HUES64 (cell line): ENCODE measurements at regions not wholly inside any gene's neighbourhood (a gene's known extent, or its start where the extent isn't known, plus 50 kb on each side); places are given as distances from the start of the nearest gene placed in this dataset.

Source experiments
- H3K27ac ChIP-seq: 2 replicates; pipeline ENCODE4 v1.7.0; 2013; ENCODE audit warnings: low read depth, low read length, inconsistent platforms
- H3K27me3 ChIP-seq: 2 replicates; pipeline ENCODE4 v1.6.1; 2013; ENCODE audit warnings: mild to moderate bottlenecking, low read length; ENCODE audit not compliant: insufficient read depth
- H3K36me3 ChIP-seq: 2 replicates; pipeline ENCODE4 v1.6.1; 2013; ENCODE audit warnings: mild to moderate bottlenecking, low read length; ENCODE audit not compliant: insufficient read depth
- H3K4me1 ChIP-seq: 2 replicates; pipeline ENCODE4 v1.6.1; 2013; ENCODE audit warnings: mild to moderate bottlenecking, low read length, moderate library complexity; ENCODE audit not compliant: insufficient read depth
- H3K4me3 ChIP-seq: 2 replicates; pipeline ENCODE4 v1.5.1; 2013; ENCODE audit warnings: mild to moderate bottlenecking, low read length, moderate library complexity
- H3K9ac ChIP-seq: 2 replicates; pipeline ENCODE4 v1.6.1; 2013; ENCODE audit warnings: mild to moderate bottlenecking, low read depth, low read length
- H3K9me3 ChIP-seq: 2 replicates; pipeline ENCODE4 v1.6.1; 2013; ENCODE audit warnings: low read depth, low read length; ENCODE audit not compliant: insufficient read depth
- WGBS: fragments of 150-250, 120-280 bp; methylation state at CpG from one replicate; pipeline ENCODE4 v1.1.7; 2013; ENCODE audit warnings: missing lambda C conversion rate; 5-methylcytosine and 5-hydroxymethylcytosine counted together

DNA sequence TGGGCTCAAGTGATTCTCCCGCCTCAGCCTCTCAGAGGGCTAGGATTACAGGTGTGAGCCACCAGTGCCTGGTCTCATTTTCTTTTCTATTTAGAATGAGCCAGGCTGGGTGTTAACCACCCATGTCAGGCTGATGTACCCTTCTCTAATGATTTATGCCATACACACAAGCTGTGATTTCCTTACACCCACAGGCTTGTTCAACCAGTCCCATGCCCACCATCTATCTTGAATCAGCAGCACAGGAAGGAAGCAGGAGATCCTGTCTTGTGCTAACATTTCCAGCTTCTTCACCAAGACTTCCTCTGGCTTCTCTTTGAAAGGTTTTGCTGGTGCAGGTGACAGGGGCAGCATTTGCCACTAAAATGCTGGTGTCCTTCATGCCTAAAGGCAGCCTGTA, 176.4 kb downstream of the GATA3 start:
- Histone ChIP-seq H3K9ac (no peak overlapping the region), H3K27ac (no peak overlapping the region), H3K9me3 (no peaks in the 10 kb centered on the region), H3K4me1 (no peaks in the 10 kb centered on the region), H3K36me3 (no peaks in the 10 kb centered on the region), H3K27me3 (no peaks in the 10 kb centered on the region), H3K4me3 (no peak overlapping the region)
- WGBS: 92% methylated on average over 1 of the region's 1 CpG

DNA sequence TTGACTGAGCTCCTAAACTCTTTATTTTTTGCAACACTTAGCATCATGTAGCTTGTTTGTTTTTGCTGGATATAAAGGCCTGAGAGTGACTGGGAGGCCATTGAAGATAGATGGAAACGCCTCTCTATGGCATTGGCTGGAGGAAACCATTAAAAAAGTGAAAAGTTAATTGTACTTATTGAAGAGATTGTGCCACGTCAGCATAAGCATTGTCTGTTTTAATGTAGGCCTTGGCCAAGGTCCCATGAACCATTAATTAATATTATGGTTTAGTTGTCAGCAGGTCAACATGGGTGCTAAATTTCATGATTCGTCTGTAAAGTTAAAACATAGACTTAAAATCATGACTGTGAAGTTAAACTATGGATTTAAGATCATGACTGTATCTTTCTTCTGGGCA, 178.6 kb downstream of the GATA3 start:
- Histone ChIP-seq H3K4me1 (no peaks in the 10 kb centered on the region), H3K36me3 (no peaks in the 10 kb centered on the region), H3K4me3 (no peak overlapping the region), H3K9ac (no peak overlapping the region), H3K27ac (no peak overlapping the region), H3K9me3 (no peaks in the 10 kb centered on the region), H3K27me3 (no peaks in the 10 kb centered on the region)
- 93% methylated on average over 3 of the region's 3 CpGs for WGBS

DNA sequence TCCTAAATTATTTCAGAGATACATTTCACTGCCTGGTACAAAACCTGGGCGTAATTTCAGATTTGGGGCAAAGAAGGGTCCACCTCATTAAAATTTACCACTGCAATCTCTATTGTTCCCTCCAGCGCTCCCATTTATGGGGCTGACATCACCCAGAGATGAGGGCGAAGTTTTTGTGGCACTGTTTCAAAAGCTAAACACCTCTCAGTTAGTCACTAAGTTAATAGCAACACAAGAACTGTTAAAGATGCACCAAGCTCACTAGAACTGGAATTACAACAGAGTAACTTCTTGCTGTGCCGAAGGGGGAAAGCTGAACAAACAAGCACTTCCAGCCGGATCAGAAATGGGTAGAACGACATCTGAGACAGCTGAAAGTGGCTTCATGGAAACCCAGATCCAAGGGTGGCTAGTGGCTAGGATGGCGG, 179.4 kb downstream of the GATA3 start:
- no peaks in the 10 kb centered on the region for H3K9me3 ChIP-seq
- no peaks in the 10 kb centered on the region for H3K4me1 ChIP-seq
- no peak overlapping the region for H3K27ac ChIP-seq
- H3K4me3 ChIP-seq: no peak overlapping the region
- 94% methylated on average over 7 of the region's 7 CpGs for WGBS
- H3K27me3 ChIP-seq: no peaks in the 10 kb centered on the region
- no peaks in the 10 kb centered on the region for H3K36me3 ChIP-seq
- H3K9ac ChIP-seq: no peak overlapping the region

DNA sequence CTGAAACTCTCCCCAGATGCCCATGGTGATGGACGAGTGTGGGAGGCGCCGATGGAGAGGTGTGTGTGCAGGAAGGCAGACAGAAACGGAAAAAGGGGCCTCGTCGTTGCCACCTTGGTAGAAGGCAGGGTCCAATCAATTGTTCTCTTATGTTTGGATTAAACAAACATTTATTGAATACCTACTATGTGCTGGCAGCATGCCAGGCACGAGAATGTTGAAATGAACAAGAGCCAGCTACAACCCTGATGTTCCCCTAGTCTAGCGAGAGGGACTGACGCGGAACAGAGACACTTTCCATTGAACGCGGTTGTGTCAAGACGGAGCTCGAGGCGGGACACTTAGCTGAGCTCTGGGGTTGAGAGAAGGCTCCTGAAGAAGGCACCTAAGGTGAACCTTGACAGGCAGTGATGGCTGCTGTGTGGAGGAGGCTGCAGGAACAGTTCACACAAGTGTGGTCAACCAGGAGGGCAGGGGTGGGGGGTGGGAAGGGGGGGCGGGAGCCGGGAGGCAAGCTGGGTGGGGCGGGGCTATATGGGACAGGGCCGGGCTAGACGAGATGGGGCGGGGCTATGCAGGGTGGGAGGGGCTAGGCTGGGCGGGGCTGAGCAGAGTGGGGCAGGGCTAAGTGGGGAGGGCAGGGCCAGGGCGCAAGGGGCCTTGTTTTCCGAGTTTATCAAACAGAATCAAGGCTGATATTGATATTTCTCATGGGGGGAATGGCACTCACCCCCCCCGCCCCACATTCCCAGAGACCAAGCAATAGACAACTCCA, 181.0 kb downstream of the GATA3 start:
- no peaks in the 10 kb centered on the region for H3K27me3 ChIP-seq
- no peak overlapping the region for H3K9ac ChIP-seq
- no peaks in the 10 kb centered on the region for H3K4me1 ChIP-seq
- H3K4me3 ChIP-seq: no peak overlapping the region
- H3K36me3 ChIP-seq: no peaks in the 10 kb centered on the region
- no peak overlapping the region for H3K27ac ChIP-seq
- H3K9me3 ChIP-seq: no peaks in the 10 kb centered on the region
- 95% methylated on average over 21 of the region's 25 CpGs for WGBS

- Histone ChIP-seq H3K9ac (no peak overlapping the region), H3K27ac (no peak overlapping the region), H3K27me3 (no peaks in the 10 kb centered on the region), H3K36me3 (no peaks in the 10 kb centered on the region), H3K9me3 (no peaks in the 10 kb centered on the region), H3K4me3 (no peak overlapping the region), H3K4me1 (no peaks in the 10 kb centered on the region)
- WGBS: 95% methylated on average over 7 of the region's 7 CpGs
Measured at GRCh38 chr10:8238986-8239385, 184.5 kb downstream of the GATA3 start.

DNA sequence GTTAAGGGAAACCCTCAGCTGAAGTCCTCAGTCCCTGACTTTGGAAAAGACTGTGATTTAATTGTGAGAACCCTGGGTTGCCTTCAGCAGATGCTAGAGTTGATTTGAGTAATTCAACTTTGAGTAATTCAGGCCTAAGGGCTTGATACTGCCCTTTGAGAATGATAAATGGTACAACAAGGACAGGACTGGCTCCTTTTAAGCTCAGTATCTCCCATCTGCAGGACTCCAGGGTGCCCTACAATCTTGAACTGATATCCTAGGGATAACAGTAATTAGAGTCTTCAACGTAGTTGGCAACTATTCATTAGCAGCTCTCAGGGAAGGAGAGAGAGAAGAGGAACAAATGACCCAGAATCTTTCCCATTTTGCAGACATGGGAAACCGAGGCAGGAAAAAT, 186.4 kb downstream of the GATA3 start:
- H3K4me3 ChIP-seq: no peak overlapping the region
- H3K9me3 ChIP-seq: no peaks in the 10 kb centered on the region
- H3K9ac ChIP-seq: no peak overlapping the region
- H3K36me3 ChIP-seq: no peaks in the 10 kb centered on the region
- H3K4me1 ChIP-seq: no peaks in the 10 kb centered on the region
- H3K27ac ChIP-seq: no peak overlapping the region
- WGBS: 89% methylated on average over 2 of the region's 2 CpGs
- H3K27me3 ChIP-seq: no peaks in the 10 kb centered on the region

DNA sequence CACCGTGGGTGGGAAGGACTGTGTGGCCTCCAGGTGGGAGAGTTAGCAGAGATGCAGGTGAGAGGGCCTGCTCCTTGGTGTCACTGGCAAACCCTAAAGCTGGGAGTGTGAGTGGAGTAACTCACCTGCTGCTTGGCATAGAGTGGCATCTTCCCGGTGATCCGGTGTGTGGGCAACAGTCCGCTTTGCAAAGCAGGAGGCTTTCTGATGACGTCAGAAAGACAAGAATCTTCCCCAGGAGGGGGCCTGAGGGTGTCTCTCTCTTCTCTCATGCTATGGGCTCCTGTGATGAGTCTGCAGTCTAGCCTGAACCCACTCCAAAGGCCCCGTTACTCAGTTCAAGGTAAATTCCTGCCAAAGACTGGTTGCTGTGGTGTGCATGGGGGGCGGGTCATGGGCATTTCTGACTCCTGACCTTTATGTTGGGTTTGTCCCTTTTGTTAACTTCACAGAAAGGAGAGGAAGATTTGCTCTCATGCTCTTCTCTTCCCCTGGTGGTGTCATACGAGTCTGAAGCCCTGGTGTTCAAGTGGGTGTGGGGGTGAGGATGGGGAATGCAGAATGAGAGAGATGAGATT, 187.9 kb downstream of the GATA3 start:
- no peak overlapping the region for H3K4me3 ChIP-seq
- H3K9me3 ChIP-seq: peaks cover 8% of the 10 kb centered on the region
- no peak overlapping the region for H3K9ac ChIP-seq
- H3K27ac ChIP-seq: no peak overlapping the region
- H3K36me3 ChIP-seq: no peaks in the 10 kb centered on the region
- no peaks in the 10 kb centered on the region for H3K4me1 ChIP-seq
- no peaks in the 10 kb centered on the region for H3K27me3 ChIP-seq
- 91% methylated on average over 7 of the region's 8 CpGs for WGBS

DNA sequence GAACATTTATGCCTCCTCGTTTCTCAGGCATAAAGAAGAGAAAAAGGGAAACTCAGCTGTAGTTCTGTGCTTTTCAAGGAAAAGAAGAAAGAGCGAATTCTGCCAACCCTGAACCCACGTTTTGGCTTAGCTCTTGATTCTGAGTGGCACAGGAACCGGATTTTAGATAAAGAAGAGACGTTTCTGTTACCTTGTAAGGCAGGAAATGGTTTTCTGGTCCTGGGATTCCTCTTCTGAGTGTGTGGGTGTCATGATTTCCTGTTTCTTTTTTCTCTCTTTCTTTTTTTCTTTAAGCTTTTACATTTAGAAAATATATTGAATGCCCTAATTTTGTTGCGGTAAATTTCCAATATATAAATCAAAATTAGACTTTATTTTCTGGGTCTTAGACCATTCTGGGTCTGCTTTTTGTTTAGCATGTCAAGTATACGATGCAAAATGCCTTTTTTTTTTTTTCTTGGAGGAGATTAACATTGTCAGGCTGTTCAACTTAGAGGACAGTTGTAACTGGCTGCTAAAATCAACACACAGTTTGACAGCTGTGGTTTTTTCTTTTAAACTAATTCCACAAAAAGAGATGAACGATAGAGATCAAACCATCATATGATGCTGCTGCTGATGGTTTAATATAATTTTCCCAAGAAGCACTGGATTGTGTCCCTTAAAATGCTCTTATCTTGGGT, 190.8 kb downstream of the GATA3 start:
- Histone ChIP-seq H3K27me3 (no peaks in the 10 kb centered on the region), H3K36me3 (no peaks in the 10 kb centered on the region), H3K4me1 (no peaks in the 10 kb centered on the region), H3K9ac (no peak overlapping the region), H3K27ac (no peak overlapping the region), H3K4me3 (no peak overlapping the region), H3K9me3 (peaks cover 8% of the 10 kb centered on the region)
- WGBS: 87% methylated on average over 7 of the region's 8 CpGs

GRCh38 chr10:8245814-8246142, 191.3 kb downstream of the GATA3 start:
- 91% methylated on average over 3 of the region's 3 CpGs for WGBS
- H3K4me3 ChIP-seq: no peak overlapping the region
- H3K9ac ChIP-seq: no peak overlapping the region
- H3K27me3 ChIP-seq: no peaks in the 10 kb centered on the region
- H3K36me3 ChIP-seq: no peaks in the 10 kb centered on the region
- H3K9me3 ChIP-seq: peaks cover 8% of the 10 kb centered on the region
- no peaks in the 10 kb centered on the region for H3K4me1 ChIP-seq
- no peak overlapping the region for H3K27ac ChIP-seq

DNA sequence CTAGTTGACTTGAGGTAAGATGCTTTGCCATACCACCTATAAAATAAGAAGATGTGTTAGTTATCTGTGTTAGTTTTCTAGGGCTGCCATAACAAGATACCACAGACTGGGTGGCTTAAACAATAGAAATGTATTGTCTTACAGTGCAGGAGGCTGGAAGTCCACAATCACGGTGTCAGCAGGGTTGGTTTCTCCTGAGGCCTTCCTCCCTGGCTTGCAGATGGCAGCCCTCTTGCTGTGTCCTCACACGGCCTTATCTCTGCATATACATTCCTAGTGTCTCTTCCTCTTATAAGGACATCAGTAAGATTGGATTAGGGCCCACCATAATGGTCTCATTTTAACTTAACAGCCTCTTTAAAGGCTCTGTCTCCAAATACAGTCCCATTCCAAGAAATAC, 192.1 kb downstream of the GATA3 start:
- no peaks in the 10 kb centered on the region for H3K27me3 ChIP-seq
- no peak overlapping the region for H3K27ac ChIP-seq
- no peaks in the 10 kb centered on the region for H3K4me1 ChIP-seq
- H3K4me3 ChIP-seq: no peak overlapping the region
- H3K9me3 ChIP-seq: peaks cover 8% of the 10 kb centered on the region
- H3K9ac ChIP-seq: no peak overlapping the region
- WGBS: 92% methylated on average over 2 of the region's 2 CpGs
- no peaks in the 10 kb centered on the region for H3K36me3 ChIP-seq

DNA sequence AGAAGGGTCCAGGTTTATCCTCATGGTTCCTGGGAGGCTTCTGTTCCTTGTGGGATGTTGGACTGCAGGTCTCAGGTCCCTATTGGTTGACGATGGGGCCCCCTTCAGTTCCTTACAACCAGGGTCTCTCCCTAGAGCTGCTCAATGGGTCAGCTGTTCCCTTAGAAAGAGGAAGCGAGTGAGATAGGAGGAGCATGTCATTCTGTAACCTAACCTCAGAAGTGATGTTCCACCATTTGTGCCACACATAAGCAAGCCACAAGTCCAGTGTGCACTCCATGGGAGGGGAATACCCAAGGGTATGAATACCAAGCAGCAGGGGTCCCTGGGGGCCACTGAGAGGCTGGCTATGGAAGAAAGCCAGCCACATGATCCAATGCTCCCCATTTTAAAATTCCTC, 192.7 kb downstream of the GATA3 start:
- 100% methylated on average over 2 of the region's 2 CpGs for WGBS
- H3K27me3 ChIP-seq: no peaks in the 10 kb centered on the region
- no peak overlapping the region for H3K9ac ChIP-seq
- peaks cover 8% of the 10 kb centered on the region for H3K9me3 ChIP-seq
- no peak overlapping the region for H3K27ac ChIP-seq
- H3K36me3 ChIP-seq: no peaks in the 10 kb centered on the region
- H3K4me3 ChIP-seq: no peak overlapping the region
- H3K4me1 ChIP-seq: no peaks in the 10 kb centered on the region
